ENCODE measurements at regions not wholly inside any gene's neighbourhood (a gene's known extent, or its start where the extent isn't known, plus 50 kb on each side); places are given as distances from the start of the nearest gene placed in this dataset.

- TF ChIP-seq, protein P1, sequence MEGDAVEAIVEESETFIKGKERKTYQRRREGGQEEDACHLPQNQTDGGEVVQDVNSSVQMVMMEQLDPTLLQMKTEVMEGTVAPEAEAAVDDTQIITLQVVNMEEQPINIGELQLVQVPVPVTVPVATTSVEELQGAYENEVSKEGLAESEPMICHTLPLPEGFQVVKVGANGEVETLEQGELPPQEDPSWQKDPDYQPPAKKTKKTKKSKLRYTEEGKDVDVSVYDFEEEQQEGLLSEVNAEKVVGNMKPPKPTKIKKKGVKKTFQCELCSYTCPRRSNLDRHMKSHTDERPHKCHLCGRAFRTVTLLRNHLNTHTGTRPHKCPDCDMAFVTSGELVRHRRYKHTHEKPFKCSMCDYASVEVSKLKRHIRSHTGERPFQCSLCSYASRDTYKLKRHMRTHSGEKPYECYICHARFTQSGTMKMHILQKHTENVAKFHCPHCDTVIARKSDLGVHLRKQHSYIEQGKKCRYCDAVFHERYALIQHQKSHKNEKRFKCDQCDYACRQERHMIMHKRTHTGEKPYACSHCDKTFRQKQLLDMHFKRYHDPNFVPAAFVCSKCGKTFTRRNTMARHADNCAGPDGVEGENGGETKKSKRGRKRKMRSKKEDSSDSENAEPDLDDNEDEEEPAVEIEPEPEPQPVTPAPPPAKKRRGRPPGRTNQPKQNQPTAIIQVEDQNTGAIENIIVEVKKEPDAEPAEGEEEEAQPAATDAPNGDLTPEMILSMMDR (IDR thresholded peaks at IDR 0.05; ENCODE audit: insufficient read depth, low read depth, low read length, missing control alignments): no peak
- no peak overlapping the region for H3K4me3 ChIP-seq (ENCODE audit: low read depth, low read length)
- DNase-seq (ENCODE audit: low read depth): no peak
These were observed 249.3 kb upstream of the AGAP1 start for GRCh38 chr2:235244255-235245220.

GRCh38 chr2:235247001-235247400 is 246.8 kb upstream of the AGAP1 start:
- no peak overlapping the region for H3K4me3 ChIP-seq (ENCODE audit: low read depth, low read length)
- TF ChIP-seq, protein P1 (IDR thresholded peaks at IDR 0.05; ENCODE audit: insufficient read depth, low read depth, low read length, missing control alignments): no peak
- no peak for DNase-seq (ENCODE audit: low read depth)

- DNase-seq (ENCODE audit: low read depth): no peak
- no peak overlapping the region for H3K4me3 ChIP-seq (ENCODE audit: low read depth, low read length)
- TF ChIP-seq, protein P1 (IDR thresholded peaks at IDR 0.05; ENCODE audit: insufficient read depth, low read depth, low read length, missing control alignments): no peak
These were observed 238.2 kb upstream of the AGAP1 start for GRCh38 chr2:235255693-235256092.

GRCh38 chr2:235257590-235257989 is 236.3 kb upstream of the AGAP1 start:
- TF ChIP-seq, protein P1 (IDR thresholded peaks at IDR 0.05; ENCODE audit: insufficient read depth, low read depth, low read length, missing control alignments): no peak
- no peak for DNase-seq (ENCODE audit: low read depth)

GRCh38 chr2:235262750-235263149 is 231.1 kb upstream of the AGAP1 start:
- DNase-seq (ENCODE audit: low read depth): no peak
- TF ChIP-seq, protein P1 (IDR thresholded peaks at IDR 0.05; ENCODE audit: insufficient read depth, low read depth, low read length, missing control alignments): no peak
- H3K4me3 ChIP-seq (ENCODE audit: low read depth, low read length): no peak overlapping the region

More at GRCh38 chr2:235257590-235257989, 236.3 kb upstream of the AGAP1 start:
- no peak overlapping the region for H3K4me3 ChIP-seq (ENCODE audit: low read depth, low read length)

DNA sequence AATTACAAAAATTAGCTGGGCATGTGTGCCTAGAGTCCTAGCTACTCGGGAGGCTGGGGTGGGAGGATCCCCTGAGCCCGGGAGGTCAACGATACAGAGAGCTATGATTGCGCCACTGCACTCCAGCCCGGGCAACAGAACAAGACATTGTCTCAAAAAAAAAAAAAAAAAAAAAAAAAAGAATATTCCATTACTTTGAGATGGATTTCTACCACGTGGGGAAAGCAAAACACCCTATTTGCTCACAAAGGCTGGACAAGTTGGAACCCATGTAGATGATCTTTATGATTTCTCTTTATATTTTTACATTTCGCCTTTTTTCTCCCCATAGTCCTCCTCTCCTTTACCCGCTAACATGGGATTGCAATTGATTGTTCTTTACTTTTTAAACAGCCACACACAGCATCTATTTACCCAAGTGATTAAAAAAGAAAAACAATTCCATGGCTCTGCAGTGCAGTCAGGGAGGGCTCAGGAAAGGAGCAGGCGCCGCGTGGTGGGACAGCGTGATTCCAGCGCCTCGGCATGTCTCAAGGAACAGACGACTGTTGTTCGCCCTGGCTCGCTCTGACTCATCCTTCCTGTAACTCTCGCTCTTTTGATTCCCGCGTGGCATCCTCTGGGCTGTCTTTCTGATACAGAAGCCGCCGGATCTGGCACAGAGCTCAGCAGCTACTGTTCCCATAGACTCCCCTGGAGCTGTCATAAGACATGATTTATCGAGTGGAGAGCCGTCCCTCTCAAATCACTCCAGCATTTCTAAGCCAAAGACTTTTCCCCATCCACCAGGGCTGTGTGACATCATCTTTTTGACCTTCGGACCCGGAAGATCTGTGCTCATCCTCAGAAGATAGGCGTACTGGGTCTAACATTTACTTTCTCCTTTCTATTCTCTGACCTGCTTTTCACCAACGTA is 230.4 kb upstream of the AGAP1 start:
- no peak overlapping the region for H3K4me3 ChIP-seq (ENCODE audit: low read depth, low read length)
- TF ChIP-seq, protein P1 (IDR thresholded peaks at IDR 0.05; ENCODE audit: insufficient read depth, low read depth, low read length, missing control alignments): no peak
- no peak for DNase-seq (ENCODE audit: low read depth)
